IMR-90 (cell line): ENCODE measurements at regions not wholly inside any gene's neighbourhood (a gene's known extent, or its start where the extent isn't known, plus 50 kb on each side); places are given as distances from the start of the nearest gene placed in this dataset.

Experiments used
- CEBPB ChIP-seq: IDR thresholded peaks from 2 replicates; pipeline ENCODE4 v1.6.1; 2012; ENCODE audit warnings: low read depth, low read length, improper control_type of control experiment
- CTCF ChIP-seq: conservative IDR thresholded peaks from 2 replicates; pipeline ENCODE4 v1.5.1; 2012; ENCODE audit warnings: mild to moderate bottlenecking, low read depth, low read length, improper control_type of control experiment
- POLR2A ChIP-seq: IDR thresholded peaks from 2 replicates; pipeline ENCODE4 v1.6.1; 2012; ENCODE audit warnings: mild to moderate bottlenecking, low read depth, low read length
- RAD21 ChIP-seq: IDR thresholded peaks from 2 replicates; pipeline ENCODE4 v1.6.1; 2012; ENCODE audit warnings: low read length, improper control_type of control experiment
- RCOR1 ChIP-seq: IDR thresholded peaks from 2 replicates; pipeline ENCODE4 v1.6.1; 2012; ENCODE audit warnings: mild to moderate bottlenecking, low read length, improper control_type of control experiment; ENCODE audit not compliant: insufficient replicate concordance
- RFX5 ChIP-seq: IDR thresholded peaks from 2 replicates; pipeline ENCODE4 v1.8.0; 2012; ENCODE audit warnings: low read depth, mild to moderate bottlenecking, low read length, moderate library complexity

GRCh38 chr6:7008451-7008988 lies 99.2 kb upstream of the RREB1 start:
- TF ChIP-seq CEBPB (no peak), POLR2A (no peak), RFX5 (no peak), CTCF (no peak), RAD21 (no peak), RCOR1 (no peak)
